Mucosa of descending colon (tissue), 3 donors: ENCODE measurements at regions not wholly inside any gene's neighbourhood (a gene's known extent, or its start where the extent isn't known, plus 50 kb on each side); places are given as distances from the start of the nearest gene placed in this dataset.

Experiments used
- ATAC-seq: fragments of 200-7000 bp; cut with Tn5 transposase; one replicate; pipeline ENCODE4 v1.9.1; 2020; ENCODE audit warnings: mild to moderate bottlenecking, moderate library complexity
- DNase-seq, 3 donors: peaks; one replicate each; pipeline ENCODE4 v3.0.0-alpha.2; 2020
- H3K36me3 ChIP-seq: fragments of 200-600 bp; one replicate; pipeline ENCODE4 v1.8.0; 2021; ENCODE audit warnings: low read depth, mild to moderate bottlenecking
- H3K4me1 ChIP-seq: fragments of 200-600 bp; one replicate; pipeline ENCODE4 v1.8.0; 2021; ENCODE audit warnings: low read depth, mild to moderate bottlenecking
- H3K4me3 ChIP-seq: fragments of 200-600 bp; one replicate; pipeline ENCODE4 v1.8.0; 2021; ENCODE audit warnings: mild to moderate bottlenecking
- H3K9me3 ChIP-seq: fragments of 200-600 bp; one replicate; pipeline ENCODE4 v1.8.0; 2021; ENCODE audit warnings: mild to moderate bottlenecking
- CTCF ChIP-seq: fragments of 200-600 bp; IDR thresholded peaks from one replicate; pipeline ENCODE4 v1.8.0; 2022; ENCODE audit warnings: antibody characterized with exemption, mild to moderate bottlenecking
- intact Hi-C, 2 donors: fragments of 100-400 bp; cut with DNase I in 1 of 2; cut with micrococcal nuclease in 1 of 2; formaldehyde crosslinking; loops; one replicate each; pipeline versions ENCODE4 v1.11.0 to v1.11.1; 2022; cut with DNase I, micrococcal nuclease
- donor health status: DM: no; HTN: no; CAD: no; lungs with moderate emphysema.
- donor health status: DM: no; HTN: no; CAD: no.
- donor health status: DM: no; HTN: yes; CAD: no.

DNA sequence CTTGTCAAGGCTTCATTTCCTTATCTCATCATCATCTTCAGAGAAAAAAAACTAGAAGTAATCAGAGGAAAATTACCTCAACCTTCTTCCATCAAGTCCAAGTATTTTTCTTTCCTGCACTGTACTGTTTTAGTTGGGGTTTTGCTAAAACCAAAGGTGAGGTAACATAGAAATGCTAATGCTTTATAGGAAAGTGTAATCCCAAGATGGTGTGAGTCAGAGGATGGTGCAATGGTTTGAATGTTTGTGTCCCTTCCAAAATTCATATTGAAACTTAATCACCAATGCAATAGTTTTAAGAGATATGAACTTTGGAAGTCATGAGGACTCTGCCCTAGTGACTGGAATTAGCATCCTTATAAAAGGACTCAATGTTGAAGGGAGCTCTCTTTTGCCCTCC lies 79.5 kb downstream of the KBTBD8 start:
- no peaks in the 10 kb centered on the region for H3K4me1 ChIP-seq
- no peak for TF ChIP-seq CTCF
- H3K9me3 ChIP-seq: no peaks in the 10 kb centered on the region
- DNase-seq (no peak), ATAC-seq (no peak)
- H3K36me3 ChIP-seq: no peaks in the 10 kb centered on the region
- intact Hi-C loops: no loop called here
- H3K4me3 ChIP-seq: no peak overlapping the region

DNA sequence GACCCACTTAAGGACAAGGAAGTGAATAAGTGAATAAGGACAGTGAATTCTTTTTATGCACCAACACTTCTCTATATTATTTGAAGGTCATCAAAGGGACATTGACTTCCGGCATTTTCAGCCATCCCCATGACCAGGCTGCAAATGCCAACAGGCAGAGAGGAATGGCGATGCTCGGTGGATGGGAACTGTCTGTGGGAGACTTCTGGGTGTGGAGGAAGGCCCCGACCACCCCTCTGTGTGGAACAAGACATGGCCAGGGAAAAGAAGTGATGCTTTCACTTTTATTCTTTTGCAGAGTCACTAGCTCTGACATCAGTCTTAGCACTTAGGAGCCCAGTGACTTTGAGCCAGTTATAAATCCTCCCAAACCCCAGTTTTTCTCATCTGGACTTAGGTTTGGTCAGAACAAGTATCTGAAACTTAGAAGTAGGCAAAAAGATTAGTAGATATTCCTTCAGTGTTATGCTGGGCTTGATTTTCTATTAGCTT lies 84.5 kb downstream of the KBTBD8 start:
- no peak for DNase-seq
- no peak for ATAC-seq
- intact Hi-C loops: no loop called here
- Histone ChIP-seq H3K9me3 (peaks cover 7% of the 10 kb centered on the region), H3K4me1 (no peaks in the 10 kb centered on the region), H3K4me3 (no peak overlapping the region), H3K36me3 (no peaks in the 10 kb centered on the region)
- TF ChIP-seq CTCF: no peak

DNA sequence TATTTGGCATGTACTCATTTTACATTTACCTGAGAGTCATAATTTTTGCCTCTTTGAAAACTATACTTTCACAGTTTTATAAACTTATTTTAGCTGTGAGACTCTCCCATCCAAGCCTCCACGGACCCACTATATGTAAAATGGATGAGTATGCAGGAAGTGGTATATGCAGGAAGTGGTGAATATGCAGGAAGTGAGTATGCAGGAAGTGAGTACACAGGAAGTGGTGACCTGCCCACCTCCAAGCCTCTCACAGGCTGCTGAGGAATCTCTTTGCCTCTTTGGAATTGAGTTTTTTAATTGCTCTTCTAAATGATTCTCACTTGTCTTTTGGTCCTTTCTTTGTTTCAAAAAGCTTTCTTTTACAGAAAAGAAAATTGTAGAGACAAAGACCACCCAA lies 85.2 kb downstream of the KBTBD8 start:
- no peak for TF ChIP-seq CTCF
- DNase-seq: peak in 1 of 3 donors; percentile 4
- intact Hi-C loops: no loop called here
- Histone ChIP-seq H3K9me3 (peaks cover 7% of the 10 kb centered on the region), H3K36me3 (no peaks in the 10 kb centered on the region), H3K4me1 (no peaks in the 10 kb centered on the region), H3K4me3 (no peak overlapping the region)
- peak; percentile 70 for ATAC-seq

- TF ChIP-seq CTCF: no peak
- Histone ChIP-seq H3K4me1 (no peaks in the 10 kb centered on the region), H3K4me3 (no peak overlapping the region), H3K9me3 (peaks cover 7% of the 10 kb centered on the region), H3K36me3 (no peaks in the 10 kb centered on the region)
- ATAC-seq: no peak
- DNase-seq: no peak
- intact Hi-C loops: no loop called here
Measured at GRCh38 chr3:67087788-67088187, 89.7 kb downstream of the KBTBD8 start.

GRCh38 chr3:67090474-67090873 lies 92.4 kb downstream of the KBTBD8 start:
- no peaks in the 10 kb centered on the region for H3K36me3 ChIP-seq
- ATAC-seq (no peak), DNase-seq (no peak)
- TF ChIP-seq CTCF: no peak
- no peak overlapping the region for H3K4me3 ChIP-seq
- no peaks in the 10 kb centered on the region for H3K4me1 ChIP-seq
- intact Hi-C loops: no loop called here
- peaks cover 7% of the 10 kb centered on the region for H3K9me3 ChIP-seq

DNA sequence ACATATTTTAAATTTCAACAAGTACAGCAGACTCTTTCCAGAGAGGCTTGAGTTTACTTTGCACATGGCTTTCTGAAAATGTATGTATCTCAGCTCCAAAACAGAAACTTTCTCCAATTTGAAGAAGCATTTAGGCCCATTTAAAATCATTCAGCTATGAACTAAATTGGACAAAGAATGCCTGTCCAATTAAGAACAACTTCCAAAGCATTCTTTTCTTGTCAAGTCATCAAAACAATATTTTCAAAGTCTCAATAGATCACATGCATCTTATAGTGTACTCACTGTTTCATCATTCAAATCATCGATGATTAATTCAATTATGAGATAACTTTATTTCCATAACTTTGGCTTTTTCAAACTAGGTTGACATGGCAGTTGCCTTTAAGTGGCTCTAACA lies 95.2 kb downstream of the KBTBD8 start:
- Histone ChIP-seq H3K9me3 (no peaks in the 10 kb centered on the region), H3K4me3 (no peak overlapping the region), H3K36me3 (no peaks in the 10 kb centered on the region), H3K4me1 (no peaks in the 10 kb centered on the region)
- DNase-seq: no peak
- intact Hi-C loops: no loop called here
- no peak for TF ChIP-seq CTCF
- no peak for ATAC-seq
